Epithelial cell of esophagus (primary cell): ENCODE measurements at regions not wholly inside any gene's neighbourhood (a gene's known extent, or its start where the extent isn't known, plus 50 kb on each side); places are given as distances from the start of the nearest gene placed in this dataset.

Source experiments
- DNase-seq: peaks from one replicate; pipeline ENCODE4 v3.0.0; 2010; ENCODE audit warnings: low read depth
- H3K4me3 ChIP-seq: 2 replicates; pipeline ENCODE4 v1.5.1; 2011; ENCODE audit warnings: mild to moderate bottlenecking, low read length, control low read depth
- CTCF ChIP-seq: IDR thresholded peaks from 2 replicates; pipeline ENCODE4 v1.5.1; 2011; ENCODE audit warnings: low read depth, mild to moderate bottlenecking, low read length, control low read depth, inconsistent platforms; ENCODE audit not compliant: insufficient read depth; ENCODE audit errors: missing control alignments

GRCh38 chr12:77167801-77168200 lies 102.4 kb upstream of the E2F7 start:
- no peak overlapping the region for H3K4me3 ChIP-seq
- DNase-seq: peak; percentile 34
- no peak for TF ChIP-seq CTCF

GRCh38 chr12:77166696-77167095 lies 101.3 kb upstream of the E2F7 start:
- no peak overlapping the region for H3K4me3 ChIP-seq
- no peak for TF ChIP-seq CTCF
- DNase-seq: peak; percentile 13

GRCh38 chr12:77163074-77164038 lies 98.0 kb upstream of the E2F7 start:
- H3K4me3 ChIP-seq: no peak overlapping the region
- DNase-seq: no peak
- no peak for TF ChIP-seq CTCF

- H3K4me3 ChIP-seq: no peak overlapping the region
- no peak for TF ChIP-seq CTCF
- no peak for DNase-seq
These were observed 96.6 kb upstream of the E2F7 start for GRCh38 chr12:77161944-77162343.

- TF ChIP-seq CTCF: no peak
- H3K4me3 ChIP-seq: no peak overlapping the region
- no peak for DNase-seq
These were observed 95.6 kb upstream of the E2F7 start for GRCh38 chr12:77160931-77161330.

- DNase-seq: peak; percentile 4
- TF ChIP-seq CTCF: no peak
- H3K4me3 ChIP-seq: no peak overlapping the region
These were observed 88.3 kb upstream of the E2F7 start for GRCh38 chr12:77153706-77154105.

- peak; percentile 52 for DNase-seq
- peak; percentile 61 for TF ChIP-seq CTCF
These were observed 87.3 kb upstream of the E2F7 start for GRCh38 chr12:77152623-77153193.

More at GRCh38 chr12:77152623-77153193, 87.3 kb upstream of the E2F7 start:
- H3K4me3 ChIP-seq: no peak overlapping the region
